PFSK-1 (cell line): ENCODE measurements at regions not wholly inside any gene's neighbourhood (a gene's known extent, or its start where the extent isn't known, plus 50 kb on each side); places are given as distances from the start of the nearest gene placed in this dataset.

Source experiments
- SIN3A ChIP-seq: IDR thresholded peaks from 2 replicates; pipeline ENCODE4 v1.6.1; 2012; ENCODE audit warnings: mild to moderate bottlenecking, low read length, moderate library complexity, borderline replicate concordance; ENCODE audit not compliant: insufficient read depth
- TF ChIP-seq, protein P1 (sequence below), 2 experiments: IDR thresholded peaks; 2 replicates each; pipeline versions ENCODE4 v1.6.1 to v1.8.0; 2011 to 2012; ENCODE audit warnings: low read depth in 2 of 2, low read length in 2 of 2, control low read depth in 1 of 2, inconsistent platforms in 1 of 2, mild to moderate bottlenecking in 1 of 2, moderate library complexity in 1 of 2; ENCODE audit not compliant: insufficient read depth in 1 of 2

DNA sequence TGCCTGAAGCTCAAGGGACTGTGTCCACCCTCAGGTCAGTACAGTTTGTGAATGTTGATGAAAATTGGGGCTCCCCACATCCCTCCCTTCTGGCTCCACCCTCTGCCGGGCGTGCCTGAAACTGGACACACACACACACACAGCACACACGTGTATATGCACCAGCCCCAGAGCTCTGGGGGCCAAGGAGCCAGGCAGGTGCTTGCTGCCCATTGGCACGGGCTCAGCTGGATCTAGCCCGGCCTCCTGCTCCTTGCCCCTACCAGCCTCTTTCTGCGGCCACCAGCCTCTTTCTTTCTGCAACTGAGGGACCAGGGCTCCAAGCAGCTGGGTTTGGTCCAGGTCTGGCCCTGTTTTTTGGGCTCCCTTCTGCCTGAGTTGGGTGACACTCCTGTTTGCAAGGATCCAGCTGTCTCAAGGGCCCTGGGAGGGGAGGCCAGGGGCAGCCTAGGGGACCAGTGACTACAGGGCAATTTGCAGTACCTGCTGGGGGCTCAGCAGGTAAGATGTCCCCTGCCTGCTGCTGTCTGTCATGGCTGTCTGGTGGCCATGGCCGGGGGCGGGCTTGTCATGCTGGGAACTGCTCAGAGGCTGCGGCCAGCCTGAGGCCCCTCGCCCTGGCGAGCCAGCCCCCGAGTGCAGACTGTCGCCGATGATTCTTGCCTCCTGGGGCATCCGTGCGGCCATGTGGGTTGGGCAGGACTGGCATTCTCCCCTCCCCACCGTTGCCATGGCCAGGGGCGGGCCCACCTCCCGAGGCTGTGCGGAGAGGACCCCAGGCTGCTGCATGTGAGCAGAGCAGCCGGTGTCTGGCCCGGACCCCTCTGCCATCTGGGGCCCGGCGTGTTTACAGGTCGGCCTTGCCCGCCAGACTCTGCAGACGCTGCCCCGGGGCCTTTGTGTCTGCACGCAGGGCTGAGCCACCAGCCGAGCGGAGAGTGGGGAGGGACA, 51.5 kb upstream of the PPARA start:
- TF ChIP-seq, protein P1, sequence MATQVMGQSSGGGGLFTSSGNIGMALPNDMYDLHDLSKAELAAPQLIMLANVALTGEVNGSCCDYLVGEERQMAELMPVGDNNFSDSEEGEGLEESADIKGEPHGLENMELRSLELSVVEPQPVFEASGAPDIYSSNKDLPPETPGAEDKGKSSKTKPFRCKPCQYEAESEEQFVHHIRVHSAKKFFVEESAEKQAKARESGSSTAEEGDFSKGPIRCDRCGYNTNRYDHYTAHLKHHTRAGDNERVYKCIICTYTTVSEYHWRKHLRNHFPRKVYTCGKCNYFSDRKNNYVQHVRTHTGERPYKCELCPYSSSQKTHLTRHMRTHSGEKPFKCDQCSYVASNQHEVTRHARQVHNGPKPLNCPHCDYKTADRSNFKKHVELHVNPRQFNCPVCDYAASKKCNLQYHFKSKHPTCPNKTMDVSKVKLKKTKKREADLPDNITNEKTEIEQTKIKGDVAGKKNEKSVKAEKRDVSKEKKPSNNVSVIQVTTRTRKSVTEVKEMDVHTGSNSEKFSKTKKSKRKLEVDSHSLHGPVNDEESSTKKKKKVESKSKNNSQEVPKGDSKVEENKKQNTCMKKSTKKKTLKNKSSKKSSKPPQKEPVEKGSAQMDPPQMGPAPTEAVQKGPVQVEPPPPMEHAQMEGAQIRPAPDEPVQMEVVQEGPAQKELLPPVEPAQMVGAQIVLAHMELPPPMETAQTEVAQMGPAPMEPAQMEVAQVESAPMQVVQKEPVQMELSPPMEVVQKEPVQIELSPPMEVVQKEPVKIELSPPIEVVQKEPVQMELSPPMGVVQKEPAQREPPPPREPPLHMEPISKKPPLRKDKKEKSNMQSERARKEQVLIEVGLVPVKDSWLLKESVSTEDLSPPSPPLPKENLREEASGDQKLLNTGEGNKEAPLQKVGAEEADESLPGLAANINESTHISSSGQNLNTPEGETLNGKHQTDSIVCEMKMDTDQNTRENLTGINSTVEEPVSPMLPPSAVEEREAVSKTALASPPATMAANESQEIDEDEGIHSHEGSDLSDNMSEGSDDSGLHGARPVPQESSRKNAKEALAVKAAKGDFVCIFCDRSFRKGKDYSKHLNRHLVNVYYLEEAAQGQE (IDR thresholded peaks at IDR 0.05; ENCODE audit: insufficient read depth in 1 of 2, low read depth in 2 of 2, low read length in 2 of 2) = no peak
- TF ChIP-seq SIN3A = no peak
